ENCODE measurements at regions not wholly inside any gene's neighbourhood (a gene's known extent, or its start where the extent isn't known, plus 50 kb on each side); places are given as distances from the start of the nearest gene placed in this dataset.
"Not testable (repeated sequence)": the region's sequence is repeated elsewhere in the genome, so short reads cannot be mapped to it uniquely, and the experiment has no call there.

DNA sequence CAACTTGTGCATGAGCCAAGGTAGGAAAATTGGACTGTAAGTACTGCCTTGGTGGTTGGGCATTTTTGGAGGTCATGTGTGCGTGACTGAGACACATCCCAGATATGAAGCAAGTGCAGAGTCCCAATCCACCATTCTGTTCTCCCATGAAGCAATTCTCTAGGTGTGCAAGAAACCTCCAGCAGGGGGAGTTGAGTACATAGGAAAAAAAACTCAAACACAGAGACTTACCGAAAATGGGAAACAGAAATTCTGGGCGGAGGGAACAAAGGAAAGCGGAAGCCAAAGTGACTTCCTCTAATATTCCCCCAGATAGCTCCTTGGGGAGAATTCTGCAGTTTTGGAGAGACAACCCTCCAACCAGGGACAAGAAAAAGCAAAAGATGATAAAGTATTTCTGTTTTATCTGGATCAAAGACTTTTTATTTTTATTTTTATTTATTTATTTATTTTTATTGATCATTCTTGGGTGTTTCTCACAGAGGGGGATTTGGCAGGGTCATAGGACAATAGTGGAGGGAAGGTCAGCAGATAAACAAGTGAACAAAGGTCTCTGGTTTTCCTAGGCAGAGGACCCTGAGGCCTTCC is 76.9 kb downstream of the APOBEC1 start:
- TF ChIP-seq EP300 (IDR thresholded peaks at IDR 0.05) = not testable (repeated sequence)
- TF ChIP-seq, protein P1, sequence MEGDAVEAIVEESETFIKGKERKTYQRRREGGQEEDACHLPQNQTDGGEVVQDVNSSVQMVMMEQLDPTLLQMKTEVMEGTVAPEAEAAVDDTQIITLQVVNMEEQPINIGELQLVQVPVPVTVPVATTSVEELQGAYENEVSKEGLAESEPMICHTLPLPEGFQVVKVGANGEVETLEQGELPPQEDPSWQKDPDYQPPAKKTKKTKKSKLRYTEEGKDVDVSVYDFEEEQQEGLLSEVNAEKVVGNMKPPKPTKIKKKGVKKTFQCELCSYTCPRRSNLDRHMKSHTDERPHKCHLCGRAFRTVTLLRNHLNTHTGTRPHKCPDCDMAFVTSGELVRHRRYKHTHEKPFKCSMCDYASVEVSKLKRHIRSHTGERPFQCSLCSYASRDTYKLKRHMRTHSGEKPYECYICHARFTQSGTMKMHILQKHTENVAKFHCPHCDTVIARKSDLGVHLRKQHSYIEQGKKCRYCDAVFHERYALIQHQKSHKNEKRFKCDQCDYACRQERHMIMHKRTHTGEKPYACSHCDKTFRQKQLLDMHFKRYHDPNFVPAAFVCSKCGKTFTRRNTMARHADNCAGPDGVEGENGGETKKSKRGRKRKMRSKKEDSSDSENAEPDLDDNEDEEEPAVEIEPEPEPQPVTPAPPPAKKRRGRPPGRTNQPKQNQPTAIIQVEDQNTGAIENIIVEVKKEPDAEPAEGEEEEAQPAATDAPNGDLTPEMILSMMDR (IDR thresholded peaks at IDR 0.05) = peak in 5 of 7 experiments; percentile 10 to 50 (median 36)

Data from stomach (tissue), 4 donors.